ENCODE measurements at regions not wholly inside any gene's neighbourhood (a gene's known extent, or its start where the extent isn't known, plus 50 kb on each side); places are given as distances from the start of the nearest gene placed in this dataset.

DNA sequence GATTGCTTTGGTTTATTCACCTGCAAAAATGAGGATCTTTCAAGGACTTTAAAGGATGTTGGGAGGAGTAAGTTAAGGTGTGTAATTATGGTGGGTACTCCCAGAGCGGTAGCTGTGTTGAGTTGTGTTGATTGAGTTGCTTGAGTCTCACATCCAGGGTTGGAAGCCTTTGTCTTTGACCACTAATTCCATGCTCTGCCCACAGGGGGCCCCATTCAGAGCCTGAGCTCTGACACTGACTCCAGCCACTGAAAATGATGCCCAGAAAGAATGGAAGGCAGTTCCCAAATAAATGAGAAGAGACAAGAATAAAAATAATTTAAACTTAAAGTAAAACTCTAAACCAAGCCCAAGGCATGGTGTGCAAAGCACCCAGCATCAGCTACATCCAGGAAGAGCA, 237.4 kb upstream of the PWP1 start:
- no peaks in the 10 kb centered on the region for H3K9me3 ChIP-seq (ENCODE audit: low read length)
- H3K27me3 ChIP-seq (ENCODE audit: control insufficient read depth in 1 of 2, insufficient read depth in 2 of 2, low read length in 2 of 2), result no peaks in the 10 kb centered on the region
- H3K36me3 ChIP-seq (replicated peaks in 1 of 2; ENCODE audit: control insufficient read depth in 1 of 2, insufficient read depth in 2 of 2, low read length in 2 of 2), result no peaks in the 10 kb centered on the region
- no peaks in the 10 kb centered on the region for H3K4me1 ChIP-seq (ENCODE audit: insufficient read depth, low read length)
- DNase-seq (ENCODE audit: low spot score) (no peak), FAIRE-seq (no peak), ATAC-seq (peak; percentile 56; the same call in 2 of the 3 replicates)
- WGBS (ENCODE audit: low lambda C conversion rate), result 71% methylated on average over 1 of the region's 1 CpG
- no peak overlapping the region for H2AFZ ChIP-seq (ENCODE audit: low read length)
- no peaks in the 10 kb centered on the region for H4K20me1 ChIP-seq (ENCODE audit: insufficient read depth, low read length)
- no TSS peak for BruUV-seq (replicated peaks)
- no peaks in the 10 kb centered on the region for H3K79me2 ChIP-seq (ENCODE audit: insufficient read depth, low read length)
- intact Hi-C loops (cut with micrococcal nuclease; ENCODE audit: unreplicated experiment), result loop anchor here (1.0 kb wide), 1 partner anchor 158 kb away; no protein-coding TSS in a partner anchor
- no peak overlapping the region for H3K27ac ChIP-seq (ENCODE audit: extremely low read length, insufficient read depth, low read length)
- ChIA-PET CTCF (ENCODE audit: low intra/inter-chr PET ratio, low total read pairs) (interaction anchor here (1.2 to 1.7 kb wide), 2 partner anchors 159 to 162 kb away, joined by 5 to 6 read pairs; no protein-coding TSS in a partner anchor), POLR2A (interaction anchor here (0.7 kb wide), 1 partner anchor 111 kb away, joined by 3 read pairs; no protein-coding TSS in a partner anchor)
- H3K9ac ChIP-seq (ENCODE audit: insufficient read depth, low read depth, low read length), result no peak overlapping the region
- H3K4me2 ChIP-seq (ENCODE audit: low read depth, low read length), result no peak overlapping the region
- H3K4me3 ChIP-seq (replicated peaks in 1 of 3; ENCODE audit: insufficient read depth in 1 of 3, low read depth in 2 of 3, low read length in 3 of 3), result no peak overlapping the region
- in situ Hi-C loops (cut with HindIII; ENCODE audit: extremely low pct_ligation_motif_present, low pct_unique_long_range_greater_than_20kb), result loop anchor here (5.0 kb wide), 1 partner anchor 159 kb away; no protein-coding TSS in a partner anchor
- no peak for TF ChIP-seq PATZ1 (CRISPR knock-in tag; IDR thresholded peaks at IDR 0.05)
- no peak for TF ChIP-seq THYN1 (CRISPR knock-in tag; IDR thresholded peaks at IDR 0.05; ENCODE audit: borderline replicate concordance, low read depth)
- TF ChIP-seq, protein P1, sequence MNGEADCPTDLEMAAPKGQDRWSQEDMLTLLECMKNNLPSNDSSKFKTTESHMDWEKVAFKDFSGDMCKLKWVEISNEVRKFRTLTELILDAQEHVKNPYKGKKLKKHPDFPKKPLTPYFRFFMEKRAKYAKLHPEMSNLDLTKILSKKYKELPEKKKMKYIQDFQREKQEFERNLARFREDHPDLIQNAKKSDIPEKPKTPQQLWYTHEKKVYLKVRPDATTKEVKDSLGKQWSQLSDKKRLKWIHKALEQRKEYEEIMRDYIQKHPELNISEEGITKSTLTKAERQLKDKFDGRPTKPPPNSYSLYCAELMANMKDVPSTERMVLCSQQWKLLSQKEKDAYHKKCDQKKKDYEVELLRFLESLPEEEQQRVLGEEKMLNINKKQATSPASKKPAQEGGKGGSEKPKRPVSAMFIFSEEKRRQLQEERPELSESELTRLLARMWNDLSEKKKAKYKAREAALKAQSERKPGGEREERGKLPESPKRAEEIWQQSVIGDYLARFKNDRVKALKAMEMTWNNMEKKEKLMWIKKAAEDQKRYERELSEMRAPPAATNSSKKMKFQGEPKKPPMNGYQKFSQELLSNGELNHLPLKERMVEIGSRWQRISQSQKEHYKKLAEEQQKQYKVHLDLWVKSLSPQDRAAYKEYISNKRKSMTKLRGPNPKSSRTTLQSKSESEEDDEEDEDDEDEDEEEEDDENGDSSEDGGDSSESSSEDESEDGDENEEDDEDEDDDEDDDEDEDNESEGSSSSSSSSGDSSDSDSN (CRISPR knock-in tag; IDR thresholded peaks at IDR 0.05), result no peak
- TF ChIP-seq CREBL2 (CRISPR knock-in tag; IDR thresholded peaks at IDR 0.05; ENCODE audit: borderline replicate concordance), result no peak
- no peak for TF ChIP-seq ATF4 (CRISPR knock-in tag; IDR thresholded peaks at IDR 0.05)
- no peak for TF ChIP-seq SATB2 (CRISPR knock-in tag; IDR thresholded peaks at IDR 0.05)
- no peak for TF ChIP-seq ZNF564 (CRISPR knock-in tag; IDR thresholded peaks at IDR 0.05)
- TF ChIP-seq, protein P2, sequence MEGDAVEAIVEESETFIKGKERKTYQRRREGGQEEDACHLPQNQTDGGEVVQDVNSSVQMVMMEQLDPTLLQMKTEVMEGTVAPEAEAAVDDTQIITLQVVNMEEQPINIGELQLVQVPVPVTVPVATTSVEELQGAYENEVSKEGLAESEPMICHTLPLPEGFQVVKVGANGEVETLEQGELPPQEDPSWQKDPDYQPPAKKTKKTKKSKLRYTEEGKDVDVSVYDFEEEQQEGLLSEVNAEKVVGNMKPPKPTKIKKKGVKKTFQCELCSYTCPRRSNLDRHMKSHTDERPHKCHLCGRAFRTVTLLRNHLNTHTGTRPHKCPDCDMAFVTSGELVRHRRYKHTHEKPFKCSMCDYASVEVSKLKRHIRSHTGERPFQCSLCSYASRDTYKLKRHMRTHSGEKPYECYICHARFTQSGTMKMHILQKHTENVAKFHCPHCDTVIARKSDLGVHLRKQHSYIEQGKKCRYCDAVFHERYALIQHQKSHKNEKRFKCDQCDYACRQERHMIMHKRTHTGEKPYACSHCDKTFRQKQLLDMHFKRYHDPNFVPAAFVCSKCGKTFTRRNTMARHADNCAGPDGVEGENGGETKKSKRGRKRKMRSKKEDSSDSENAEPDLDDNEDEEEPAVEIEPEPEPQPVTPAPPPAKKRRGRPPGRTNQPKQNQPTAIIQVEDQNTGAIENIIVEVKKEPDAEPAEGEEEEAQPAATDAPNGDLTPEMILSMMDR (CRISPR knock-in tag; IDR thresholded peaks at IDR 0.05), result peak; percentile 52
- TF ChIP-seq ZNF281 (CRISPR knock-in tag; IDR thresholded peaks at IDR 0.05; ENCODE audit: borderline replicate concordance), result no peak
- TF ChIP-seq SKI (IDR thresholded peaks at IDR 0.05; ENCODE audit: partially characterized antibody), result no peak
- peak; percentile 73 for TF ChIP-seq SMC3 (IDR thresholded peaks at IDR 0.05; ENCODE audit: low read length)
